PC-3 (cell line): ENCODE measurements at regions not wholly inside any gene's neighbourhood (a gene's known extent, or its start where the extent isn't known, plus 50 kb on each side); places are given as distances from the start of the nearest gene placed in this dataset.

ENCODE experiments used
- EZH2 ChIP-seq: fragments of 300-600 bp; sonication (generic); IDR thresholded peaks from one replicate; pipeline ENCODE4 v1.6.1; 2017; ENCODE audit warnings: antibody characterized with exemption, mild to moderate bottlenecking, low read length; ENCODE audit not compliant: unreplicated experiment
- TF ChIP-seq, protein P1 (sequence below): fragments of 300-600 bp; sonication (generic); conservative IDR thresholded peaks from 2 replicates; pipeline ENCODE4 v1.5.1; 2017; ENCODE audit warnings: antibody characterized with exemption, low read depth, mild to moderate bottlenecking, low read length

DNA sequence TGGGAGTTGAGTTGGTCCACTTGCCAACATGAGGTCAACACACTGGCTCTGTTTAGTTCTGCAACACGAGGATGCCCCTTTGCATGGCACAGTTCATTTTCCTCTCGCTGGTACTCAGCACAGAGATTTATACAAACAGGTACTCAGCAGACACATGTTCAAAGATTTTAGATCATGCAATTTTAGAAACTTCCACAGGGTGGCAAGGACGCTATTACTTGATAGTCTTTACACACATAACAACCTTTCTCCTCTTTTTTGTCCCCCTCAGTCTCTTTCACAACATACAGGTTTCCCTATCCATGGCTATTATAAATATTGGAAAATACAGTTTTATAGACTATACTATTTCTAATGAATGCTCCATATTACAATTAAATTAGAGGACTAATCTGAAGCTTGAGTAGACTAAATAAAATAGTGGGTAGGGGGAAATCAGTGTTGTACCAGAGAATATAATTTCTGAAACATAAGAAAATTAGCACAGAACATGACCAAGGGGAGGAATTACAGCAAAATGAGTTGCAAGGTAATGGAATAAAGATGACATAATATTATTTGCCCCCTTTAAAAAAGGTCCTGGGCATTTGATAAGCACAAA is 331.8 kb upstream of the BTBD3 start:
- TF ChIP-seq, protein P1, sequence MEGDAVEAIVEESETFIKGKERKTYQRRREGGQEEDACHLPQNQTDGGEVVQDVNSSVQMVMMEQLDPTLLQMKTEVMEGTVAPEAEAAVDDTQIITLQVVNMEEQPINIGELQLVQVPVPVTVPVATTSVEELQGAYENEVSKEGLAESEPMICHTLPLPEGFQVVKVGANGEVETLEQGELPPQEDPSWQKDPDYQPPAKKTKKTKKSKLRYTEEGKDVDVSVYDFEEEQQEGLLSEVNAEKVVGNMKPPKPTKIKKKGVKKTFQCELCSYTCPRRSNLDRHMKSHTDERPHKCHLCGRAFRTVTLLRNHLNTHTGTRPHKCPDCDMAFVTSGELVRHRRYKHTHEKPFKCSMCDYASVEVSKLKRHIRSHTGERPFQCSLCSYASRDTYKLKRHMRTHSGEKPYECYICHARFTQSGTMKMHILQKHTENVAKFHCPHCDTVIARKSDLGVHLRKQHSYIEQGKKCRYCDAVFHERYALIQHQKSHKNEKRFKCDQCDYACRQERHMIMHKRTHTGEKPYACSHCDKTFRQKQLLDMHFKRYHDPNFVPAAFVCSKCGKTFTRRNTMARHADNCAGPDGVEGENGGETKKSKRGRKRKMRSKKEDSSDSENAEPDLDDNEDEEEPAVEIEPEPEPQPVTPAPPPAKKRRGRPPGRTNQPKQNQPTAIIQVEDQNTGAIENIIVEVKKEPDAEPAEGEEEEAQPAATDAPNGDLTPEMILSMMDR = peak; percentile 65
- no peak for TF ChIP-seq EZH2
